Osteoblast (primary cell): ENCODE measurements at regions not wholly inside any gene's neighbourhood (a gene's known extent, or its start where the extent isn't known, plus 50 kb on each side); places are given as distances from the start of the nearest gene placed in this dataset.

Experiments used
- DNase-seq: peaks from one replicate; pipeline ENCODE4 v3.0.0; 2011; ENCODE audit warnings: low spot score, mixed read lengths; ENCODE audit not compliant: insufficient read length; ENCODE audit errors: missing footprints
- H2AFZ ChIP-seq: 2 replicates; pipeline ENCODE4 v1.6.0; 2011; ENCODE audit warnings: mild to moderate bottlenecking, low read length
- H3K27ac ChIP-seq: 2 replicates; pipeline ENCODE4 v1.5.1; 2011; ENCODE audit warnings: mild to moderate bottlenecking, low read depth, low read length, moderate library complexity
- H3K27me3 ChIP-seq: 2 replicates; pipeline ENCODE4 v1.6.0; 2012; ENCODE audit warnings: mild to moderate bottlenecking, control low read depth, inconsistent platforms, low read length, moderate library complexity; ENCODE audit not compliant: insufficient read depth
- H3K36me3 ChIP-seq: 2 replicates; pipeline ENCODE4 v1.5.1; 2011; ENCODE audit warnings: mild to moderate bottlenecking, low read length, control low read depth, moderate library complexity; ENCODE audit not compliant: insufficient read depth
- H3K4me1 ChIP-seq: 2 replicates; pipeline ENCODE4 v1.5.1; 2011; ENCODE audit warnings: mild to moderate bottlenecking, low read length, control low read depth, moderate library complexity; ENCODE audit not compliant: insufficient read depth
- H3K4me2 ChIP-seq: 2 replicates; pipeline ENCODE4 v1.6.0; 2011; ENCODE audit warnings: mild to moderate bottlenecking, low read length; ENCODE audit not compliant: insufficient read depth
- H3K4me3 ChIP-seq: fragments of 200-600 bp; sonication (generic); 3 replicates; pipeline ENCODE4 v1.5.1; 2012; ENCODE audit warnings: mild to moderate bottlenecking, low read length, inconsistent platforms; ENCODE audit not compliant: insufficient read depth
- H3K79me2 ChIP-seq: 2 replicates; pipeline ENCODE4 v1.6.0; 2012; ENCODE audit warnings: mild to moderate bottlenecking, low read length, control low read depth, inconsistent platforms; ENCODE audit not compliant: insufficient read depth
- H3K9me3 ChIP-seq: 2 replicates; pipeline ENCODE4 v1.5.1; 2011; ENCODE audit warnings: low read depth, low read length, control low read depth
- H4K20me1 ChIP-seq: 2 replicates; pipeline ENCODE4 v1.6.0; 2012; ENCODE audit warnings: mild to moderate bottlenecking, low read length, control low read depth; ENCODE audit not compliant: insufficient read depth
- TF ChIP-seq, protein P1 (sequence below): IDR thresholded peaks from 2 replicates; pipeline ENCODE4 v1.5.1; 2011; ENCODE audit warnings: mild to moderate bottlenecking, low read depth, low read length, moderate library complexity; ENCODE audit errors: extremely low read depth

DNA sequence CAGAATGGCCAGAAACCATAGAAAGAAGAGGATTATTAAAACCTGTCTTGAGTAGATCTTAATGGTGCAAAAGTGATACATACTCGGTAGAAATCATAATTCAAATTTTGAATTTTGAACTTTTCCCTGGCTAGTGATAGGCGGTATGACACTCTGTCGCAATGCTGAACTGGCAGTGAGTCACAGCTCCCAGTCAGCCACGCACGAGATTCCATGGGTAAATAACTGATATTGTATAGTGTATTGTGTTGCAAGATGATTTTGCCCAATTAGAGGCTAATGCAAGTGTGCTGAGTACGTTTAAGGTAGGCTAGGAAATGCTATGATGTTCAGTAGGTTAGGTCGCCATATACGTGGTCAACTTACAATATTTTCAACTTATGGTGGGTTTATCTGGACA lies 207.0 kb downstream of the SIPA1L2 start:
- Histone ChIP-seq H3K4me3 (no peak overlapping the region), H2AFZ (no peak overlapping the region), H4K20me1 (no peaks in the 10 kb centered on the region), H3K4me2 (no peak overlapping the region), H3K27ac (no peak overlapping the region), H3K27me3 (no peaks in the 10 kb centered on the region), H3K79me2 (no peaks in the 10 kb centered on the region), H3K4me1 (peaks cover 12% of the 10 kb centered on the region), H3K36me3 (no peaks in the 10 kb centered on the region), H3K9me3 (no peaks in the 10 kb centered on the region)
- DNase-seq: no peak
- TF ChIP-seq, protein P1, sequence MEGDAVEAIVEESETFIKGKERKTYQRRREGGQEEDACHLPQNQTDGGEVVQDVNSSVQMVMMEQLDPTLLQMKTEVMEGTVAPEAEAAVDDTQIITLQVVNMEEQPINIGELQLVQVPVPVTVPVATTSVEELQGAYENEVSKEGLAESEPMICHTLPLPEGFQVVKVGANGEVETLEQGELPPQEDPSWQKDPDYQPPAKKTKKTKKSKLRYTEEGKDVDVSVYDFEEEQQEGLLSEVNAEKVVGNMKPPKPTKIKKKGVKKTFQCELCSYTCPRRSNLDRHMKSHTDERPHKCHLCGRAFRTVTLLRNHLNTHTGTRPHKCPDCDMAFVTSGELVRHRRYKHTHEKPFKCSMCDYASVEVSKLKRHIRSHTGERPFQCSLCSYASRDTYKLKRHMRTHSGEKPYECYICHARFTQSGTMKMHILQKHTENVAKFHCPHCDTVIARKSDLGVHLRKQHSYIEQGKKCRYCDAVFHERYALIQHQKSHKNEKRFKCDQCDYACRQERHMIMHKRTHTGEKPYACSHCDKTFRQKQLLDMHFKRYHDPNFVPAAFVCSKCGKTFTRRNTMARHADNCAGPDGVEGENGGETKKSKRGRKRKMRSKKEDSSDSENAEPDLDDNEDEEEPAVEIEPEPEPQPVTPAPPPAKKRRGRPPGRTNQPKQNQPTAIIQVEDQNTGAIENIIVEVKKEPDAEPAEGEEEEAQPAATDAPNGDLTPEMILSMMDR: no peak

DNA sequence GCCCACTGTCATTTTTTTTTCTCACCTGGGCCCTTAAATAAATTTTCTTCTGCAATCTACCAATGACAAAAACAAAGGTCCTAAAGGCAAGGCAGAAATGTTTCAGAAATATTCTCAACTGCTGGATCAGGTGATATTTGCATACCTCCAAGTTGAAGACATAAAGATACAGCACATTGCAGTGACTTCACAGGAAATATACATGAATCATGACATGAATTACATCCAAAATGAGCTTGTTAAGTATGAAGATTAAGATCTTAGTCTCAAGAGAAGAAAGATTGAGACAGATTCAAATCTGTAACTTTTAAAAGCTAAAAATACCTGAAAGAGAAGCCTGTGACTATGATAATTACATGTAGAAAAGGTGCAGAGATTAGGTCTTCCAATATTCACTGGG lies 207.8 kb downstream of the SIPA1L2 start:
- no peak for DNase-seq
- Histone ChIP-seq H3K36me3 (no peaks in the 10 kb centered on the region), H3K4me1 (peaks cover 12% of the 10 kb centered on the region)

DNA sequence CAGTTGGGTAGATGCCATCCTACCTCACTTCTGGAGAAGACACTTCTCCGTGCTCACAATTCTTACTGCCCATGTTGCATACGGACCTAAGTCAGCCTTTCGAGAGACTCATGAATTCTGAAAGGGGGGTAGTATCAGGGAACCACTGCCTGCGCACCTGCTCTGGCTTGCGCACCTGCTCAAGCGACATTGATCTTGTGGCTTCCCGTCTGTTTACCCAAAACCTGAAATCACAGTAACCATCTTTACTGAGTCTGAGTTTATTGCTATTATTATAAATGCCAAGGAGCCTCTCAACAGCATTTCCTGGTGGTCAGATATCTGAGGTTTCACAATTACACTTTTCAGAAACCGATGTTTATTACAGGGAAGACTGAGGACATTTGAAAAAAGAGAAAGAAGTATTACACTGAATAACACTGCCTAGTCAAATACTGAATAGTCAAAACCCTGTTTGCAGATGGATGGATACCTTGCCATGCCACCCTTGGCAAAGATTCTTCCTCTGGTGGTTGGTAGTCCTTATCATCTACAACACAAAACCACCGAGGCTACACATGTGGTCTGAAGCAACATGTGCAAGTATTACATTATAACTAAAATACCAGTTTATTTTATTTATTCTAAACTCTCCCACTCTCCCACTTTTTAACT lies 208.7 kb downstream of the SIPA1L2 start:
- no peak overlapping the region for H2AFZ ChIP-seq
- no peak overlapping the region for H3K4me2 ChIP-seq
- H4K20me1 ChIP-seq: no peaks in the 10 kb centered on the region
- DNase-seq: no peak
- no peaks in the 10 kb centered on the region for H3K27me3 ChIP-seq
- no peak overlapping the region for H3K27ac ChIP-seq
- TF ChIP-seq, protein P1: no peak
- H3K79me2 ChIP-seq: no peaks in the 10 kb centered on the region
- H3K4me3 ChIP-seq: no peak overlapping the region
- peaks cover 14% of the 10 kb centered on the region for H3K4me1 ChIP-seq
- no peaks in the 10 kb centered on the region for H3K36me3 ChIP-seq
- no peaks in the 10 kb centered on the region for H3K9me3 ChIP-seq

More for the DNA sequence above, 207.8 kb downstream of the SIPA1L2 start:
- Histone ChIP-seq H3K27ac (no peak overlapping the region), H2AFZ (no peak overlapping the region), H3K27me3 (no peaks in the 10 kb centered on the region), H4K20me1 (no peaks in the 10 kb centered on the region), H3K4me3 (no peak overlapping the region), H3K79me2 (no peaks in the 10 kb centered on the region), H3K9me3 (no peaks in the 10 kb centered on the region), H3K4me2 (no peak overlapping the region)
- TF ChIP-seq, protein P1: no peak

DNA sequence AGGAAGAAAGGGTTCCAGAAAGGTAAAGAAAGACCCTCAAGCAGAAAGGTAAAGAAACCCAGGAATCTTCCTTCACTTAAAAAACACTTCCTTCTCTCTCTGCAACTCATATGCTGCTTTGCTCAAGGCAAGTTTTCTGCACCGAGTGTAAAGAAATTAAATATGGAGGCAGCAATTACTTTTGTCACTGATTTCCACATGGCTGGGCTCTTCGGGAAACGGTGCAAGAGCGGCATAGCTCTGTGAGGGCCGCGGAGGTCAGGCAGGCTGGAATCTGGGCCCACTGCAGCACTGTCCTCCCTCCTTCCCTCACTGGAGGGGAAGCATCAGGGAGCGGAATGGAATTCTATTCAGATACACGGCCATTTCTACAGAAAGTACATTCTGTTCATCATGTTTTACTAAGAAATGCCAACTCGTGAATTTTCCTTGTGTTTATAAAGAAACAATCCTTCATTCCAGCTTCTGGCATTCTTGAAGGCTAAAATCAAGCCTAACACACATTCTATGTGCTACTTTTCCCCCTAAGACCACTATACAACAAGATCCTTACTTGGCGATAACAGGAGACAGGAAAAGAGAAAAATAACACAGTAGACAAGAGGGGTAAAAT lies 212.2 kb downstream of the SIPA1L2 start:
- no peaks in the 10 kb centered on the region for H3K36me3 ChIP-seq
- no peak overlapping the region for H3K4me3 ChIP-seq
- H3K27ac ChIP-seq: no peak overlapping the region
- no peak for DNase-seq
- H2AFZ ChIP-seq: no peak overlapping the region
- peaks cover 12% of the 10 kb centered on the region for H3K4me1 ChIP-seq
- H3K9me3 ChIP-seq: no peaks in the 10 kb centered on the region
- no peaks in the 10 kb centered on the region for H3K27me3 ChIP-seq
- no peak overlapping the region for H3K4me2 ChIP-seq
- H4K20me1 ChIP-seq: no peaks in the 10 kb centered on the region
- TF ChIP-seq, protein P1: no peak
- H3K79me2 ChIP-seq: no peaks in the 10 kb centered on the region
